HEK293T (cell line): ENCODE measurements at regions not wholly inside any gene's neighbourhood (a gene's known extent, or its start where the extent isn't known, plus 50 kb on each side); places are given as distances from the start of the nearest gene placed in this dataset.

ENCODE experiments used
- BHLHE40 ChIP-seq: fragments of 450-650 bp; IDR thresholded peaks from 2 replicates; pipeline ENCODE4 v1.6.1; 2016; ENCODE audit warnings: mild to moderate bottlenecking, moderate library complexity, borderline replicate concordance
- ELF4 ChIP-seq: fragments of 450-650 bp; IDR thresholded peaks from 2 replicates; pipeline ENCODE4 v1.6.1; 2017; ENCODE audit warnings: antibody characterized with exemption
- FOXM1 ChIP-seq: fragments of 450-650 bp; IDR thresholded peaks from 2 replicates; pipeline ENCODE4 v1.6.1; 2017; ENCODE audit warnings: mild to moderate bottlenecking, borderline replicate concordance
- HDGF ChIP-seq: fragments of 450-650 bp; IDR thresholded peaks from 2 replicates; pipeline ENCODE4 v1.6.1; 2017; ENCODE audit warnings: antibody characterized with exemption, borderline replicate concordance
- LEF1 ChIP-seq: fragments of 450-650 bp; IDR thresholded peaks from 2 replicates; pipeline ENCODE4 v1.6.1; 2017; ENCODE audit warnings: mild to moderate bottlenecking, borderline replicate concordance
- NFRKB ChIP-seq: fragments of 450-650 bp; IDR thresholded peaks from 2 replicates; pipeline ENCODE4 v1.6.1; 2016; ENCODE audit warnings: mild to moderate bottlenecking, moderate library complexity
- SP1 ChIP-seq: fragments of 450-650 bp; IDR thresholded peaks from 2 replicates; pipeline ENCODE4 v1.6.1; 2017
- SUZ12 ChIP-seq: fragments of 450-650 bp; IDR thresholded peaks from 2 replicates; pipeline ENCODE4 v1.6.1; 2016; ENCODE audit warnings: mild to moderate bottlenecking
- TARDBP ChIP-seq: fragments of 450-650 bp; IDR thresholded peaks from 2 replicates; pipeline ENCODE4 v1.6.1; 2016

- no peak for TF ChIP-seq SP1
- TF ChIP-seq NFRKB = no peak
- no peak for TF ChIP-seq LEF1
- TF ChIP-seq BHLHE40 = no peak
- TF ChIP-seq ELF4 = no peak
- no peak for TF ChIP-seq HDGF
- no peak for TF ChIP-seq FOXM1
- TF ChIP-seq TARDBP = no peak
- no peak for TF ChIP-seq SUZ12
Observed at GRCh38 chr3:84727616-84728015, 231.2 kb upstream of the CADM2 start.
